ENCODE measurements at regions not wholly inside any gene's neighbourhood (a gene's known extent, or its start where the extent isn't known, plus 50 kb on each side); places are given as distances from the start of the nearest gene placed in this dataset.

GRCh38 chr9:19620326-19620725, 168.5 kb downstream of the SLC24A2 start:
- TF ChIP-seq, protein P1, sequence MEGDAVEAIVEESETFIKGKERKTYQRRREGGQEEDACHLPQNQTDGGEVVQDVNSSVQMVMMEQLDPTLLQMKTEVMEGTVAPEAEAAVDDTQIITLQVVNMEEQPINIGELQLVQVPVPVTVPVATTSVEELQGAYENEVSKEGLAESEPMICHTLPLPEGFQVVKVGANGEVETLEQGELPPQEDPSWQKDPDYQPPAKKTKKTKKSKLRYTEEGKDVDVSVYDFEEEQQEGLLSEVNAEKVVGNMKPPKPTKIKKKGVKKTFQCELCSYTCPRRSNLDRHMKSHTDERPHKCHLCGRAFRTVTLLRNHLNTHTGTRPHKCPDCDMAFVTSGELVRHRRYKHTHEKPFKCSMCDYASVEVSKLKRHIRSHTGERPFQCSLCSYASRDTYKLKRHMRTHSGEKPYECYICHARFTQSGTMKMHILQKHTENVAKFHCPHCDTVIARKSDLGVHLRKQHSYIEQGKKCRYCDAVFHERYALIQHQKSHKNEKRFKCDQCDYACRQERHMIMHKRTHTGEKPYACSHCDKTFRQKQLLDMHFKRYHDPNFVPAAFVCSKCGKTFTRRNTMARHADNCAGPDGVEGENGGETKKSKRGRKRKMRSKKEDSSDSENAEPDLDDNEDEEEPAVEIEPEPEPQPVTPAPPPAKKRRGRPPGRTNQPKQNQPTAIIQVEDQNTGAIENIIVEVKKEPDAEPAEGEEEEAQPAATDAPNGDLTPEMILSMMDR (IDR thresholded peaks at IDR 0.05) = no peak
- no peak for TF ChIP-seq EZH2 (IDR thresholded peaks at IDR 0.05)
- no peak for TF ChIP-seq EZH2phosphoT487 (IDR thresholded peaks at IDR 0.05)
